Tibial artery (tissue), 4 donors: ENCODE measurements at regions not wholly inside any gene's neighbourhood (a gene's known extent, or its start where the extent isn't known, plus 50 kb on each side); places are given as distances from the start of the nearest gene placed in this dataset.

Experiments used
- DNase-seq, 2 donors: peaks; one replicate each; pipeline ENCODE4 v3.0.0-alpha.2; 2019
- H3K27ac ChIP-seq, 2 donors: fragments of 200-600 bp; sonication (generic) in 1 of 2; 1 replicate in 1 of 2; 2 replicates in 1 of 2; pipeline ENCODE4 v1.5.1; 2018 to 2019; ENCODE audit warnings: mild to moderate bottlenecking in 1 of 2
- H3K27me3 ChIP-seq, 2 donors: fragments of 200-600 bp; sonication (generic) in 1 of 2; one replicate each; pipeline versions ENCODE4 v1.5.1 to v1.6.0; 2016 to 2019
- H3K36me3 ChIP-seq, 3 donors: fragments of 200-600 bp; sonication (generic) in 2 of 3; one replicate each; pipeline ENCODE4 v1.5.1; 2016 to 2019; ENCODE audit warnings: mild to moderate bottlenecking in 2 of 3
- H3K4me1 ChIP-seq, 4 donors: fragments of 200-600 bp; sonication (generic) in 2 of 4; 1 replicate in 3 of 4; 2 replicates in 1 of 4; pipeline ENCODE4 v1.5.1; 2016 to 2019
- H3K4me3 ChIP-seq, 2 donors: fragments of 200-600 bp; sonication (generic) in 1 of 2; 1 replicate in 1 of 2; 2 replicates in 1 of 2; pipeline ENCODE4 v1.5.1; 2018 to 2019; ENCODE audit warnings: mild to moderate bottlenecking in 2 of 2
- H3K9me3 ChIP-seq, 3 donors: fragments of 200-600 bp; sonication (generic) in 1 of 3; one replicate each; pipeline ENCODE4 v1.5.1; 2016 to 2019
- intact Hi-C: fragments of 100-400 bp; cut with DNase I; formaldehyde crosslinking; loops from one replicate; pipeline ENCODE4 v1.15.0; 2023; ENCODE audit warnings: low total_unique reads
- TF ChIP-seq, protein P1 (sequence below), 2 experiments: fragments of 200-600 bp in 1 of 2; fragments of 450-650 bp in 1 of 2; IDR thresholded peaks; one replicate each; pipeline ENCODE4 v1.5.1; 2017 to 2019; ENCODE audit warnings: antibody characterized with exemption in 2 of 2, mild to moderate bottlenecking in 1 of 2, moderate library complexity in 1 of 2

DNA sequence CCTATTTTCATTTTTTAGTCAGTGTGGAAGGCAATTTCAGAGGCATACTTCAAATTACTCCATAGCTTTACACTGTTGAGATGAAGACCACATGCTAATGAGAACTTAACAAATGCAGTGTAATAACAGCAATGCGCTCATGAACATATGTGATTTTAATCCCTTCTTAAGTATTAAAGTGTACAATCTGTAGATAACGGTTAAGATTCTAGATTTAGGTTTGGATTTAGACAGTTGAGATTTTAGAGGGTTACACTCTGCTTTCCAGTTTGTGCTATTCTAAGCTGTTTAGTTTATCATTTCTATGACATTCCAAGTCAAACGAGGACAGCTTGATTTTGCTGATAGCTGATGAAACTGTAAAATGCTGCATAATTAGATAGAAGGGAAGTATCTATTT is 257.8 kb upstream of the CHRM3 start:
- DNase-seq: no peak
- no peaks in the 10 kb centered on the region for H3K36me3 ChIP-seq
- TF ChIP-seq, protein P1, sequence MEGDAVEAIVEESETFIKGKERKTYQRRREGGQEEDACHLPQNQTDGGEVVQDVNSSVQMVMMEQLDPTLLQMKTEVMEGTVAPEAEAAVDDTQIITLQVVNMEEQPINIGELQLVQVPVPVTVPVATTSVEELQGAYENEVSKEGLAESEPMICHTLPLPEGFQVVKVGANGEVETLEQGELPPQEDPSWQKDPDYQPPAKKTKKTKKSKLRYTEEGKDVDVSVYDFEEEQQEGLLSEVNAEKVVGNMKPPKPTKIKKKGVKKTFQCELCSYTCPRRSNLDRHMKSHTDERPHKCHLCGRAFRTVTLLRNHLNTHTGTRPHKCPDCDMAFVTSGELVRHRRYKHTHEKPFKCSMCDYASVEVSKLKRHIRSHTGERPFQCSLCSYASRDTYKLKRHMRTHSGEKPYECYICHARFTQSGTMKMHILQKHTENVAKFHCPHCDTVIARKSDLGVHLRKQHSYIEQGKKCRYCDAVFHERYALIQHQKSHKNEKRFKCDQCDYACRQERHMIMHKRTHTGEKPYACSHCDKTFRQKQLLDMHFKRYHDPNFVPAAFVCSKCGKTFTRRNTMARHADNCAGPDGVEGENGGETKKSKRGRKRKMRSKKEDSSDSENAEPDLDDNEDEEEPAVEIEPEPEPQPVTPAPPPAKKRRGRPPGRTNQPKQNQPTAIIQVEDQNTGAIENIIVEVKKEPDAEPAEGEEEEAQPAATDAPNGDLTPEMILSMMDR (IDR thresholded peaks at IDR 0.05): no peak
- H3K27me3 ChIP-seq: no peaks in the 10 kb centered on the region
- H3K4me1 ChIP-seq: no peaks in the 10 kb centered on the region
- H3K27ac ChIP-seq: no peak overlapping the region
- intact Hi-C loops: no loop called here
- H3K9me3 ChIP-seq: no peaks in the 10 kb centered on the region
- no peak overlapping the region for H3K4me3 ChIP-seq

DNA sequence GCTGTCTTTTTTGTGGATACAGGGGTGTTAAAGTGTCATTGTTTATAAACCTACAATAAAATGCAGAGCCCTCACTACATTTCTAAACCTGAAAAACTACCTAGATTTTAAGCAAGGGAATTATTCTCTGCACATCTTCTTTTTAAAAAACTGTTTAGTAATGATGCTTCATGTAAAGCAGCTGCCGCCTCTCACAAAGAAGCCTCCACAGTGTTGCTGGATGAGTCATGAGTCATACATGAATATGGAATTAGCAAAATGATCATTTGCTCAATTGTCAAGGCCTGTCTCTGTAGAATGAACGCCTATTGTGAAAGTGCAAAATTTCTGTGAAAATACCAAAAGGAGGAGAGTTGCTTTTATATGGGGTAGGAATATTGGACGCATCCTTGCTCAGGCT is 259.5 kb upstream of the CHRM3 start:
- H3K36me3 ChIP-seq: no peaks in the 10 kb centered on the region
- no peak for DNase-seq
- TF ChIP-seq, protein P1 (IDR thresholded peaks at IDR 0.05): no peak
- intact Hi-C loops: no loop called here
- no peaks in the 10 kb centered on the region for H3K4me1 ChIP-seq
- no peak overlapping the region for H3K4me3 ChIP-seq
- no peak overlapping the region for H3K27ac ChIP-seq
- no peaks in the 10 kb centered on the region for H3K27me3 ChIP-seq
- H3K9me3 ChIP-seq: no peaks in the 10 kb centered on the region

DNA sequence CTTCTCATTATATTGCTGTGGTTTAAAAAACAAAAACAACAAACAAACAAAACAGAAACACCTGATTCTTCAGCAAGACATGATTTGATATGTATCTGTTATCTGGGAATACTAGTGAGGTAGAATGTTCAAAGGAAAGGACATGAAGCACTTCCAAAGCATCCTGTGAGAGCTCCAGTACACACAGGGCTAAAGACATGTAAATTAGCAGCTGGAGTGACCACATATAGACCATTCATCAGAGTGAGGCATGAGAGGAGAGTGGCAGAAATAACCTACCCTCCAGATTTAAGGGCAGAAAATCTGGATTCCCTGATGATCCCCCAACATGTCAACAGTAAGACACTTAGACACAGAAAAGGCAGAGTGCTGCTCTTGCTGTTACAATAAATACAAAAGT is 260.5 kb upstream of the CHRM3 start:
- H3K9me3 ChIP-seq: no peaks in the 10 kb centered on the region
- intact Hi-C loops: no loop called here

DNA sequence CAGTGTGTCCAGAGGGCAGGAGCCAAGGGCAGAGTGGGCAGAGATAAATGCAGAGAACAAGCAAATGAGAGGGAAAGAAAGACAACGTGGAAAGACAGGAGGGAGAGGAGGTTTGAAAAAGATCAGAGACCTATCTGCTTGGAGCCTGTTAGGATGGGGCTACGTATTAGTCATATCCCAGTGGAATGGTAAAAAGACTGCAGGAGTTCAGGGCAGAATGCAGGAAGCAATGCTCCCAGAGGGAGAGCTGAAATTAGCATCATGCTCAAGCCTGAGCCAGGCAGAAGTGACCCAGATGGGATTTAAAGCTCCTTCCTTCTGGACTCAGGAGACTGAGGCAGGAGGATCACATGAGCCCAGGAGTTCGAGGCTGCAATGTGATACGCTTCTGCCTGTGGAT is 261.3 kb upstream of the CHRM3 start:
- no peak for DNase-seq
- TF ChIP-seq, protein P1 (IDR thresholded peaks at IDR 0.05): no peak
- Histone ChIP-seq H3K27me3 (no peaks in the 10 kb centered on the region), H3K27ac (no peak overlapping the region), H3K9me3 (no peaks in the 10 kb centered on the region), H3K36me3 (no peaks in the 10 kb centered on the region), H3K4me1 (no peaks in the 10 kb centered on the region), H3K4me3 (no peak overlapping the region)
- intact Hi-C loops: no loop called here

More for the DNA sequence above, 260.5 kb upstream of the CHRM3 start:
- no peaks in the 10 kb centered on the region for H3K27me3 ChIP-seq
- TF ChIP-seq, protein P1 (IDR thresholded peaks at IDR 0.05): no peak
- H3K27ac ChIP-seq: no peak overlapping the region
- no peak overlapping the region for H3K4me3 ChIP-seq
- H3K36me3 ChIP-seq: no peaks in the 10 kb centered on the region
- H3K4me1 ChIP-seq: no peaks in the 10 kb centered on the region
- no peak for DNase-seq

DNA sequence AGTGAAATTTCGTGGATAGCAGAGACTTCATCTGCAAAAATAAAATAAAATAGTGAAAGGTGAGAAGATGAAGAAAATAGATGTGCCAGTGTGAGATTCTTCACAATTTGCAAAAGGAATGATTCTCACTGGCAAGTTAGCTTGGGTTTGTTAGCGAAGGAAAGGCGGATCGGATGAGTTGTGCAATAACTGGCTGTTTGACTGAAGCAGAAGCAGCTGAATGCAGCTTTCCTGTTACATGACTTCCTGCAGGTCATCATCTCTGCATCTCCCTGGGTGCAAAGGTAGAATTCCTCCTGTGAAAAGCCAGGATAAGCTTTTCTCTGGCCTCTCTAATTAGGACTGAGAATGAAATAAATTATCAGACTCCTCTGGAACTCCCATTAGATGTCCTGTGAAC is 263.1 kb upstream of the CHRM3 start:
- no peak for DNase-seq
- no peaks in the 10 kb centered on the region for H3K36me3 ChIP-seq
- intact Hi-C loops: no loop called here
- H3K27ac ChIP-seq: no peak overlapping the region
- TF ChIP-seq, protein P1 (IDR thresholded peaks at IDR 0.05): no peak
- no peak overlapping the region for H3K4me3 ChIP-seq
- no peaks in the 10 kb centered on the region for H3K4me1 ChIP-seq
- no peaks in the 10 kb centered on the region for H3K9me3 ChIP-seq
- H3K27me3 ChIP-seq: no peaks in the 10 kb centered on the region
